ENCODE measurements at regions not wholly inside any gene's neighbourhood (a gene's known extent, or its start where the extent isn't known, plus 50 kb on each side); places are given as distances from the start of the nearest gene placed in this dataset.

GRCh38 chr2:226098861-226099745 lies 699.6 kb downstream of the NYAP2 start:
- Histone ChIP-seq H4K20me1 (ENCODE audit: insufficient read depth, low read length) (no peaks in the 10 kb centered on the region), H3K9me3 (ENCODE audit: low read length) (peaks cover 10% of the 10 kb centered on the region), H3K4me3 (replicated peaks in 1 of 3; ENCODE audit: insufficient read depth in 1 of 3, low read depth in 2 of 3, low read length in 3 of 3) (no peak overlapping the region), H3K4me2 (ENCODE audit: low read depth, low read length) (no peak overlapping the region), H3K36me3 (replicated peaks in 1 of 2; ENCODE audit: control insufficient read depth in 1 of 2, insufficient read depth in 2 of 2, low read length in 2 of 2) (no peaks in the 10 kb centered on the region), H2AFZ (ENCODE audit: low read length) (no peak overlapping the region), H3K4me1 (ENCODE audit: insufficient read depth, low read length) (no peaks in the 10 kb centered on the region), H3K9ac (ENCODE audit: insufficient read depth, low read depth, low read length) (no peak overlapping the region), H3K79me2 (ENCODE audit: insufficient read depth, low read length) (no peaks in the 10 kb centered on the region), H3K27me3 (ENCODE audit: control insufficient read depth in 1 of 2, insufficient read depth in 2 of 2, low read length in 2 of 2) (no peaks in the 10 kb centered on the region), H3K27ac (ENCODE audit: extremely low read length, insufficient read depth, low read length) (no peak overlapping the region)
- ATAC-seq (no peak), FAIRE-seq (no peak), DNase-seq (ENCODE audit: low spot score) (no peak)
- in situ Hi-C loops (cut with HindIII; ENCODE audit: extremely low pct_ligation_motif_present, low pct_unique_long_range_greater_than_20kb) (no loop called here), intact Hi-C loops (cut with micrococcal nuclease; ENCODE audit: unreplicated experiment) (loop anchor here (1.0 kb wide), 1 partner anchor 20 kb away; no protein-coding TSS in a partner anchor)
- 0% methylated on average over 1 of the region's 1 CpG for WGBS (ENCODE audit: low lambda C conversion rate)
- ChIA-PET POLR2A (no interaction called here), CTCF (ENCODE audit: low intra/inter-chr PET ratio, low total read pairs) (no interaction called here)
- BruUV-seq (replicated peaks), result no TSS peak
- no peak for TF ChIP-seq ELK4 (CRISPR knock-in tag; IDR thresholded peaks at IDR 0.05; ENCODE audit: borderline replicate concordance)
- peak; percentile 97 for TF ChIP-seq ZNF12 (CRISPR knock-in tag; IDR thresholded peaks at IDR 0.05)
- no peak for TF ChIP-seq GZF1 (CRISPR knock-in tag; IDR thresholded peaks at IDR 0.05)
- no peak for TF ChIP-seq ZNF780A (CRISPR knock-in tag; IDR thresholded peaks at IDR 0.05)
- TF ChIP-seq TEF (CRISPR knock-in tag; IDR thresholded peaks at IDR 0.05), result no peak
- TF ChIP-seq GMEB2 (CRISPR knock-in tag; IDR thresholded peaks at IDR 0.05; ENCODE audit: low read depth), result no peak
- TF ChIP-seq ATF7-NPFF (CRISPR knock-in tag; IDR thresholded peaks at IDR 0.05; ENCODE audit: low read depth), result no peak
- no peak for TF ChIP-seq NFIB (CRISPR knock-in tag; IDR thresholded peaks at IDR 0.05; ENCODE audit: borderline replicate concordance)
- TF ChIP-seq ZNF639 (CRISPR knock-in tag; conservative IDR thresholded peaks at IDR 0.05), result no peak
- TF ChIP-seq YEATS4 (CRISPR knock-in tag; IDR thresholded peaks at IDR 0.05; ENCODE audit: borderline replicate concordance), result no peak
- no peak for TF ChIP-seq GATAD2A (CRISPR knock-in tag; IDR thresholded peaks at IDR 0.05)
- TF ChIP-seq, protein P1, sequence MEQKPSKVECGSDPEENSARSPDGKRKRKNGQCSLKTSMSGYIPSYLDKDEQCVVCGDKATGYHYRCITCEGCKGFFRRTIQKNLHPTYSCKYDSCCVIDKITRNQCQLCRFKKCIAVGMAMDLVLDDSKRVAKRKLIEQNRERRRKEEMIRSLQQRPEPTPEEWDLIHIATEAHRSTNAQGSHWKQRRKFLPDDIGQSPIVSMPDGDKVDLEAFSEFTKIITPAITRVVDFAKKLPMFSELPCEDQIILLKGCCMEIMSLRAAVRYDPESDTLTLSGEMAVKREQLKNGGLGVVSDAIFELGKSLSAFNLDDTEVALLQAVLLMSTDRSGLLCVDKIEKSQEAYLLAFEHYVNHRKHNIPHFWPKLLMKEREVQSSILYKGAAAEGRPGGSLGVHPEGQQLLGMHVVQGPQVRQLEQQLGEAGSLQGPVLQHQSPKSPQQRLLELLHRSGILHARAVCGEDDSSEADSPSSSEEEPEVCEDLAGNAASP (CRISPR knock-in tag; IDR thresholded peaks at IDR 0.05; ENCODE audit: borderline replicate concordance), result peak; percentile 69; the same call in 1 of the 2 replicates
- TF ChIP-seq ZNF263 (CRISPR knock-in tag; IDR thresholded peaks at IDR 0.05), result no peak
- TF ChIP-seq, protein P2, sequence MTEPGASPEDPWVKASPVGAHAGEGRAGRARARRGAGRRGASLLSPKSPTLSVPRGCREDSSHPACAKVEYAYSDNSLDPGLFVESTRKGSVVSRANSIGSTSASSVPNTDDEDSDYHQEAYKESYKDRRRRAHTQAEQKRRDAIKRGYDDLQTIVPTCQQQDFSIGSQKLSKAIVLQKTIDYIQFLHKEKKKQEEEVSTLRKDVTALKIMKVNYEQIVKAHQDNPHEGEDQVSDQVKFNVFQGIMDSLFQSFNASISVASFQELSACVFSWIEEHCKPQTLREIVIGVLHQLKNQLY (CRISPR knock-in tag; IDR thresholded peaks at IDR 0.05), result no peak
- no peak for TF ChIP-seq ZKSCAN8 (CRISPR knock-in tag; IDR thresholded peaks at IDR 0.05; ENCODE audit: borderline replicate concordance)
